IMR-90 (cell line): ENCODE measurements at regions not wholly inside any gene's neighbourhood (a gene's known extent, or its start where the extent isn't known, plus 50 kb on each side); places are given as distances from the start of the nearest gene placed in this dataset.

Experiments
- ATAC-seq: fragments of 200-7000 bp; cut with Tn5 transposase; 2 replicates; pipeline ENCODE4 v1.9.1; 2020; ENCODE audit warnings: low read depth, mild to moderate bottlenecking, moderate library complexity
- BruUV-seq: library from RNA; stranded (reverse); fragments of 400-500 nt; replicated peaks from 2 replicates; lab custom pipeline; 2021; lab: Mats Ljungman, UMichigan
- CTCF ChIA-PET: fragments of 300-600 bp; formaldehyde crosslinking; extraction: SDS; loops from one replicate; lab custom pipeline; 2021; ENCODE audit warnings: antibody characterized with exemption; lab: Yijun Ruan, JAX
- POLR2A ChIA-PET: fragments of 300-600 bp; sonication (Branson Sonifier 250); formaldehyde crosslinking; loops from one replicate; lab custom pipeline; 2022; ENCODE audit warnings: antibody characterized with exemption; ENCODE audit not compliant: unreplicated experiment; lab: Charles Lee
- DNase-seq: peaks from one replicate; pipeline ENCODE4 v3.0.0; 2013
- H2AFZ ChIP-seq: replicated peaks from 2 replicates; pipeline ENCODE3; 2013; ENCODE audit warnings: low read length, mild to moderate bottlenecking; ENCODE audit not compliant: poor library complexity
- H2AK5ac ChIP-seq: 2 replicates; pipeline ENCODE4 v1.6.1; 2013; ENCODE audit warnings: low read depth, low read length, inconsistent platforms
- H2AK9ac ChIP-seq: replicated peaks from 2 replicates; pipeline ENCODE3; 2013; ENCODE audit warnings: mild to moderate bottlenecking, low read depth, low read length, moderate library complexity; ENCODE audit not compliant: poor library complexity
- H2BK120ac ChIP-seq: 2 replicates; pipeline ENCODE4 v1.6.1; 2013; ENCODE audit warnings: low read depth, low read length, inconsistent platforms
- H2BK15ac ChIP-seq: 3 replicates; pipeline ENCODE4 v1.6.1; 2013; ENCODE audit warnings: low read depth, low read length, inconsistent platforms
- H2BK20ac ChIP-seq: 2 replicates; pipeline ENCODE4 v1.6.1; 2013; ENCODE audit warnings: low read depth, mild to moderate bottlenecking, inconsistent platforms, low read length, moderate library complexity
- H2BK5ac ChIP-seq: 2 replicates; pipeline ENCODE4 v1.6.1; 2013; ENCODE audit warnings: mild to moderate bottlenecking, low read depth, low read length, inconsistent platforms; ENCODE audit not compliant: poor library complexity, severe bottlenecking
- H3K14ac ChIP-seq: replicated peaks from 2 replicates; pipeline ENCODE4 v1.6.1; 2013; ENCODE audit warnings: low read depth, low read length, inconsistent platforms
- H3K18ac ChIP-seq: 2 replicates; pipeline ENCODE4 v1.6.1; 2013; ENCODE audit warnings: low read depth, low read length, control low read depth
- H3K23ac ChIP-seq: 2 replicates; pipeline ENCODE4 v1.6.1; 2013; ENCODE audit warnings: low read depth, low read length, inconsistent platforms
- H3K27ac ChIP-seq: 2 replicates; pipeline ENCODE4 v1.5.1; 2013; ENCODE audit warnings: mild to moderate bottlenecking, control low read depth, low read length; ENCODE audit not compliant: insufficient read depth
- H3K27me3 ChIP-seq: 2 replicates; pipeline ENCODE4 v1.6.1; 2013; ENCODE audit warnings: low read length; ENCODE audit not compliant: control insufficient read depth, insufficient read depth
- H3K36me3 ChIP-seq: 2 replicates; pipeline ENCODE4 v1.6.1; 2013; ENCODE audit warnings: low read length, mixed read lengths; ENCODE audit not compliant: control insufficient read depth, insufficient read depth
- H3K4ac ChIP-seq: 2 replicates; pipeline ENCODE4 v1.6.1; 2013; ENCODE audit warnings: low read depth, low read length, inconsistent platforms
- H3K4me1 ChIP-seq: 2 replicates; pipeline ENCODE4 v1.6.1; 2013; ENCODE audit warnings: low read length, mixed read lengths; ENCODE audit not compliant: control insufficient read depth, insufficient read depth
- H3K4me2 ChIP-seq: 2 replicates; pipeline ENCODE4 v1.6.1; 2013; ENCODE audit warnings: low read depth, mild to moderate bottlenecking, control low read depth, low read length, moderate library complexity
- H3K4me3 ChIP-seq: 2 replicates; pipeline ENCODE4 v1.5.1; 2013; ENCODE audit warnings: low read depth, mild to moderate bottlenecking, control low read depth, low read length, moderate library complexity; ENCODE audit not compliant: insufficient read depth
- H3K56ac ChIP-seq: 2 replicates; pipeline ENCODE4 v1.6.1; 2013; ENCODE audit warnings: low read length, inconsistent platforms; ENCODE audit not compliant: insufficient read depth; ENCODE audit errors: extremely low read depth
- H3K79me1 ChIP-seq, 2 experiments: 2 replicates each; pipeline ENCODE4 v1.6.1; 2013; ENCODE audit warnings: low read length in 2 of 2, inconsistent platforms in 1 of 2, low read depth in 1 of 2
- H3K9ac ChIP-seq: 2 replicates; pipeline ENCODE4 v1.6.1; 2013; ENCODE audit warnings: low read depth, low read length, control low read depth
- H3K9me1 ChIP-seq: 2 replicates; pipeline ENCODE4 v1.6.1; 2013; ENCODE audit warnings: low read length, inconsistent platforms; ENCODE audit not compliant: insufficient read depth
- H3K9me3 ChIP-seq: 2 replicates; pipeline ENCODE4 v1.6.1; 2013; ENCODE audit warnings: low read length; ENCODE audit not compliant: control insufficient read depth, insufficient read depth
- H4K20me1 ChIP-seq: 2 replicates; pipeline ENCODE4 v1.6.1; 2013; ENCODE audit warnings: low read length, inconsistent platforms; ENCODE audit not compliant: insufficient read depth
- H4K5ac ChIP-seq: 2 replicates; pipeline ENCODE4 v1.6.1; 2013; ENCODE audit warnings: mild to moderate bottlenecking, low read depth, low read length, control low read depth
- H4K8ac ChIP-seq, 2 experiments: 2 replicates each; pipeline ENCODE4 v1.6.1; 2013; ENCODE audit warnings: low read depth in 2 of 2, low read length in 2 of 2, control low read depth in 1 of 2, inconsistent platforms in 1 of 2
- H4K91ac ChIP-seq: 2 replicates; pipeline ENCODE4 v1.6.1; 2013; ENCODE audit warnings: low read depth, low read length, inconsistent platforms; ENCODE audit not compliant: insufficient read depth
- BHLHE40 ChIP-seq: fragments of 150-350 bp; IDR thresholded peaks from 2 replicates; pipeline ENCODE4 v1.6.1; 2016; ENCODE audit warnings: mild to moderate bottlenecking, low read depth, low read length
- CEBPB ChIP-seq: IDR thresholded peaks from 2 replicates; pipeline ENCODE4 v1.6.1; 2012; ENCODE audit warnings: low read depth, low read length, improper control_type of control experiment
- CHD1 ChIP-seq: IDR thresholded peaks from 2 replicates; pipeline ENCODE4 v1.6.1; 2012; ENCODE audit warnings: low read depth, low read length, improper control_type of control experiment
- CTCF ChIP-seq: conservative IDR thresholded peaks from 2 replicates; pipeline ENCODE4 v1.5.1; 2012; ENCODE audit warnings: mild to moderate bottlenecking, low read depth, low read length, improper control_type of control experiment
- FOS ChIP-seq: fragments of 150-350 bp; IDR thresholded peaks from 2 replicates; pipeline ENCODE4 v1.6.1; 2016; ENCODE audit warnings: low read depth, low read length
- MAFK ChIP-seq: IDR thresholded peaks from 2 replicates; pipeline ENCODE4 v1.6.1; 2012; ENCODE audit warnings: low read depth, low read length, improper control_type of control experiment
- MAZ ChIP-seq: IDR thresholded peaks from 2 replicates; pipeline ENCODE4 v1.6.1; 2012; ENCODE audit warnings: low read depth, mild to moderate bottlenecking, low read length, improper control_type of control experiment, moderate library complexity, borderline replicate concordance
- MXI1 ChIP-seq: IDR thresholded peaks from 2 replicates; pipeline ENCODE4 v1.6.1; 2012; ENCODE audit warnings: low read depth, mild to moderate bottlenecking, low read length, moderate library complexity, borderline replicate concordance
- NFE2L2 ChIP-seq: fragments of 150-350 bp; IDR thresholded peaks from 2 replicates; pipeline ENCODE4 v1.6.1; 2016; ENCODE audit warnings: low read depth, mild to moderate bottlenecking, low read length
- POLR2A ChIP-seq: IDR thresholded peaks from 2 replicates; pipeline ENCODE4 v1.6.1; 2012; ENCODE audit warnings: mild to moderate bottlenecking, low read depth, low read length
- RAD21 ChIP-seq: IDR thresholded peaks from 2 replicates; pipeline ENCODE4 v1.6.1; 2012; ENCODE audit warnings: low read length, improper control_type of control experiment
- RCOR1 ChIP-seq: IDR thresholded peaks from 2 replicates; pipeline ENCODE4 v1.6.1; 2012; ENCODE audit warnings: mild to moderate bottlenecking, low read length, improper control_type of control experiment; ENCODE audit not compliant: insufficient replicate concordance
- RFX5 ChIP-seq: IDR thresholded peaks from 2 replicates; pipeline ENCODE4 v1.8.0; 2012; ENCODE audit warnings: low read depth, mild to moderate bottlenecking, low read length, moderate library complexity
- SMC3 ChIP-seq: fragments of 150-350 bp; IDR thresholded peaks from 2 replicates; pipeline ENCODE4 v1.6.1; 2016; ENCODE audit warnings: low read depth, mild to moderate bottlenecking, antibody characterized with exemption, low read length, moderate library complexity
- WGBS, 2 experiments: methylation state at CpG; one replicate each; pipeline versions ENCODE4 v1.1.5 to v1.1.7; 2013; ENCODE audit warnings: missing lambda C conversion rate in 2 of 2; ENCODE audit not compliant: insufficient read length in 1 of 2; ENCODE audit errors: extremely low coverage in 2 of 2; 5-methylcytosine and 5-hydroxymethylcytosine counted together
- dilution Hi-C: fragments of 300-500 bp; cut with HindIII; formaldehyde crosslinking; loops from one replicate; pipeline ENCODE4 v1.14.3; 2018; ENCODE audit warnings: low sequenced_read_pairs; ENCODE audit not compliant: unreplicated experiment
- in situ Hi-C: fragments of 300-500 bp; cut with MboI; formaldehyde crosslinking; loops from 3 replicates; pipeline ENCODE4 v1.14.3; 2019; ENCODE audit warnings: low sequenced_read_pairs, inconsistent platforms, mixed read lengths
- intact Hi-C: fragments of 100-400 bp; cut with micrococcal nuclease; formaldehyde crosslinking; loops from 2 replicates; pipeline ENCODE4 v1.10.0; 2022
- TF ChIP-seq, protein P1 (sequence below): fragments of 150-350 bp; IDR thresholded peaks from 2 replicates; pipeline ENCODE4 v1.6.1; 2016; ENCODE audit warnings: low read depth, mild to moderate bottlenecking, low read length, moderate library complexity, borderline replicate concordance
- TF ChIP-seq, protein P2 (sequence below): fragments of 150-350 bp; IDR thresholded peaks from 2 replicates; pipeline ENCODE4 v1.6.1; 2017; ENCODE audit warnings: mild to moderate bottlenecking, antibody characterized with exemption, low read length, low read depth

DNA sequence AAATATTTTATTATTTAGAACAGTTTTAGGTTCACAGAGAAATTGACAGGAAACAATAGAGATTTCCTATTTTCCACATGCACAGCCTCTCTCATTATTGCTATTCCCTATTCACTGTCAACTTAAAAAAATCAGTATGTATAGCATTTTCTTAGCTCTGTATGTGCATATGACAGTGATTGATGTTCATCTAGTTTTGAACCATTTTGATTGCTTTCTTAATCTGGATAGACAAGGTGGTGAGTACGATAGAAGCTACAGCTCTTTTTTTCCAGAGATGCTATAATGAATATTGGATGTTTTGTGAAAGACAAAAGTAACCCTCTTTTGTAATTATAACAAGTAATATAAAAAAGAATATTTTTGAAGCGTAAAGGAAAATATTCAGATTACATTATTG, 201.2 kb upstream of the ARRDC3 start:
- no peak overlapping the region for H2AFZ ChIP-seq
- no peak overlapping the region for H2BK20ac ChIP-seq
- DNase-seq (no peak), ATAC-seq (no peak)
- H2AK9ac ChIP-seq = no peak overlapping the region
- in situ Hi-C loops = no loop called here
- no peaks in the 10 kb centered on the region for H3K79me1 ChIP-seq
- no peak overlapping the region for H3K27ac ChIP-seq
- H3K4me2 ChIP-seq = no peak overlapping the region
- H3K18ac ChIP-seq = no peak overlapping the region
- H3K23ac ChIP-seq = no peak overlapping the region
- H3K27me3 ChIP-seq = no peaks in the 10 kb centered on the region
- no peak overlapping the region for H2AK5ac ChIP-seq
- CTCF ChIA-PET = no interaction called here
- H3K4me3 ChIP-seq = no peak overlapping the region
- no peak overlapping the region for H4K5ac ChIP-seq
- H4K8ac ChIP-seq = no peak overlapping the region
- no peaks in the 10 kb centered on the region for H3K9me1 ChIP-seq
- no peak overlapping the region for H4K91ac ChIP-seq
- H2BK5ac ChIP-seq = no peak overlapping the region
- WGBS, 2 experiments = no CpG with 5 or more reads among the region's 2 CpGs
- H3K9ac ChIP-seq = no peak overlapping the region
- dilution Hi-C loops = no loop called here
- no peaks in the 10 kb centered on the region for H3K36me3 ChIP-seq
- no peak overlapping the region for H2BK15ac ChIP-seq
- no peaks in the 10 kb centered on the region for H4K20me1 ChIP-seq
- TF ChIP-seq NFE2L2 (no peak), MAFK (no peak), RFX5 (no peak), RAD21 (no peak), MAZ (no peak), BHLHE40 (no peak), CHD1 (no peak), RCOR1 (no peak), POLR2A (no peak), CTCF (no peak), FOS (no peak), CEBPB (no peak), SMC3 (no peak), MXI1 (no peak)
- TF ChIP-seq, protein P1, sequence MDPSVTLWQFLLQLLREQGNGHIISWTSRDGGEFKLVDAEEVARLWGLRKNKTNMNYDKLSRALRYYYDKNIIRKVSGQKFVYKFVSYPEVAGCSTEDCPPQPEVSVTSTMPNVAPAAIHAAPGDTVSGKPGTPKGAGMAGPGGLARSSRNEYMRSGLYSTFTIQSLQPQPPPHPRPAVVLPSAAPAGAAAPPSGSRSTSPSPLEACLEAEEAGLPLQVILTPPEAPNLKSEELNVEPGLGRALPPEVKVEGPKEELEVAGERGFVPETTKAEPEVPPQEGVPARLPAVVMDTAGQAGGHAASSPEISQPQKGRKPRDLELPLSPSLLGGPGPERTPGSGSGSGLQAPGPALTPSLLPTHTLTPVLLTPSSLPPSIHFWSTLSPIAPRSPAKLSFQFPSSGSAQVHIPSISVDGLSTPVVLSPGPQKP = no peak
- TF ChIP-seq, protein P2, sequence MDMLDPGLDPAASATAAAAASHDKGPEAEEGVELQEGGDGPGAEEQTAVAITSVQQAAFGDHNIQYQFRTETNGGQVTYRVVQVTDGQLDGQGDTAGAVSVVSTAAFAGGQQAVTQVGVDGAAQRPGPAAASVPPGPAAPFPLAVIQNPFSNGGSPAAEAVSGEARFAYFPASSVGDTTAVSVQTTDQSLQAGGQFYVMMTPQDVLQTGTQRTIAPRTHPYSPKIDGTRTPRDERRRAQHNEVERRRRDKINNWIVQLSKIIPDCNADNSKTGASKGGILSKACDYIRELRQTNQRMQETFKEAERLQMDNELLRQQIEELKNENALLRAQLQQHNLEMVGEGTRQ = no peak
- H2BK120ac ChIP-seq = no peak overlapping the region
- H3K4me1 ChIP-seq = no peaks in the 10 kb centered on the region
- no peak overlapping the region for H3K56ac ChIP-seq
- no peak overlapping the region for H3K14ac ChIP-seq
- BruUV-seq = no TSS peak
- POLR2A ChIA-PET = no interaction called here
- intact Hi-C loops = no loop called here
- H3K4ac ChIP-seq = no peak overlapping the region
- no peaks in the 10 kb centered on the region for H3K9me3 ChIP-seq
